HPDE6-E6E7 (cell line): ENCODE measurements at regions not wholly inside any gene's neighbourhood (a gene's known extent, or its start where the extent isn't known, plus 50 kb on each side); places are given as distances from the start of the nearest gene placed in this dataset.

ENCODE experiments used
- DNase-seq: peaks from one replicate; pipeline ENCODE4 v3.0.0; 2011; ENCODE audit warnings: missing footprints; ENCODE audit errors: extremely low spot score

GRCh38 chr1:87273291-87273690 is 55.4 kb upstream of the LMO4 start:
- DNase-seq = no peak

- no peak for DNase-seq
Observed at GRCh38 chr1:87274851-87275250, 53.8 kb upstream of the LMO4 start.

DNA sequence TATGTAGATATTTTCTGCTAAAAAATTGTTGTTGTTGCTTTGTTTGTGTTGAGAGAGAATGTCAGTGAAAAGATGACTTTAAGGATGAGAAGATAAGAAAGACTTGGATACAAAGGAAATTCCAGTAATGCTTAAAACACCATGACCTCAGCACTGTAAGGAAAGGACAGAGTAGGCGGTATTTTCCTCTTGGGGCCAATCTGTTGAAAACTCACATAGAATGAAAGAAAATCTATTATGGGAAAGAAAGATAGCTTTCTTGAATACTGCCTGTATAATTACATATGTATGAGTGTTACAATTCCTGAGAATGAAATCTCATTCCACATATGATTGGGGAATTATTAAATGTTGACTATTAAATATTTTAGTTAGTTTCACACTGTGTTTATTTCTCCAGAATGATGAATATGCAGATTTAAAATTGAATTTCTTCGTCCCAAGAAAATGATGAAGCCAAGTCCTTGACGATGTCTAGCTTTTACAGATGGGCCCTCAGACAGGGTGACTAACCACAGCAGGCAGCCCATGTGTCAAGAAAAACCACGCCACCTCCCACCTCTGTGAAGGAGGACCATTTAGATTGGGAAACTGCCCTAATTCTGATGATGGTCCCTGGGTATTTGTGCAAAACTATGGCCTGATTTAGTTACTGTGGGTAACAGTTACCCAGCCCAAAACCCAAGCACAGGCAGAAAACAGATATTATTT is 49.7 kb upstream of the LMO4 start:
- no peak for DNase-seq
